HepG2 (cell line): ENCODE measurements at regions not wholly inside any gene's neighbourhood (a gene's known extent, or its start where the extent isn't known, plus 50 kb on each side); places are given as distances from the start of the nearest gene placed in this dataset.

ENCODE experiments used
- ATAC-seq: fragments of 200-7000 bp; cut with Tn5 transposase; 3 replicates; pipeline ENCODE4 v1.9.1; 2020; ENCODE audit warnings: mild to moderate bottlenecking, moderate library complexity
- BruUV-seq: library from RNA; stranded (reverse); fragments of 400-500 nt; replicated peaks from 2 replicates; lab custom pipeline; 2021; lab: Mats Ljungman, UMichigan
- CTCF ChIA-PET: fragments of 300-600 bp; formaldehyde crosslinking; extraction: SDS; loops from one replicate; lab custom pipeline; 2021; ENCODE audit warnings: low total read pairs, inconsistent platforms, low intra/inter-chr PET ratio; lab: Yijun Ruan, JAX
- POLR2A ChIA-PET: fragments of 350-600 bp; sonication (Branson Sonifier 250); formaldehyde crosslinking; loops from one replicate; lab custom pipeline; 2020; ENCODE audit warnings: antibody characterized with exemption, inconsistent platforms; lab: Yijun Ruan, JAX
- DNase-seq: peaks from one replicate; pipeline ENCODE4 v3.0.0-alpha.2; 2015; ENCODE audit warnings: low spot score
- FAIRE-seq: peaks from 3 replicates; lab custom pipeline; 2011; peaks lifted over from hg19 to GRCh38; lab: Jason Lieb, UNC
- H2AFZ ChIP-seq: one replicate; pipeline ENCODE4 v1.6.1; 2011; ENCODE audit warnings: low read length, inconsistent platforms
- H3K27ac ChIP-seq: fragments of 300-600 bp; 3 replicates; pipeline ENCODE4 v1.8.0; 2011; ENCODE audit warnings: mixed run types, mild to moderate bottlenecking, mixed read lengths, low read length, inconsistent platforms; ENCODE audit not compliant: insufficient read depth; ENCODE audit errors: extremely low read length
- H3K27me3 ChIP-seq, 2 experiments: fragments of 200-600 bp in 1 of 2; 2 replicates in 1 of 2; 3 replicates in 1 of 2; pipeline versions ENCODE4 v1.6.0 to v1.8.0; 2011; ENCODE audit warnings: low read length in 2 of 2, mild to moderate bottlenecking in 2 of 2, moderate library complexity in 2 of 2, inconsistent platforms in 1 of 2; ENCODE audit not compliant: insufficient read depth in 2 of 2, control insufficient read depth in 1 of 2
- H3K36me3 ChIP-seq, 2 experiments: fragments of 200-600 bp in 1 of 2; replicated peaks in 1 of 2; 2 replicates in 1 of 2; 3 replicates in 1 of 2; pipeline versions ENCODE4 v1.5.1 to v1.8.0; 2011; ENCODE audit warnings: low read length in 2 of 2, inconsistent platforms in 1 of 2; ENCODE audit not compliant: insufficient read depth in 2 of 2, control insufficient read depth in 1 of 2
- H3K4me1 ChIP-seq: 2 replicates; pipeline ENCODE4 v1.5.1; 2012; ENCODE audit warnings: low read length, inconsistent platforms; ENCODE audit not compliant: insufficient read depth
- H3K4me2 ChIP-seq: 2 replicates; pipeline ENCODE4 v1.6.0; 2011; ENCODE audit warnings: low read depth, low read length, inconsistent platforms
- H3K4me3 ChIP-seq, 3 experiments: fragments of 200-600 bp in 1 of 3; sonication (generic), shearing (Covaris generic) in 1 of 3; replicated peaks in 1 of 3; 2 replicates each; pipeline ENCODE4 v1.5.1; 2011 to 2016; ENCODE audit warnings: low read length in 3 of 3, inconsistent platforms in 2 of 3, low read depth in 2 of 3, mild to moderate bottlenecking in 2 of 3, control low read depth in 1 of 3, mixed read lengths in 1 of 3; ENCODE audit not compliant: insufficient read depth in 1 of 3
- H3K79me2 ChIP-seq: one replicate; pipeline ENCODE4 v1.6.1; 2011; ENCODE audit warnings: low read length, inconsistent platforms; ENCODE audit not compliant: insufficient read depth
- H3K9ac ChIP-seq: 2 replicates; pipeline ENCODE4 v1.6.0; 2011; ENCODE audit warnings: mild to moderate bottlenecking, low read depth, low read length, inconsistent platforms; ENCODE audit not compliant: insufficient read depth
- H3K9me3 ChIP-seq: 2 replicates; pipeline ENCODE4 v1.5.1; 2012; ENCODE audit warnings: mild to moderate bottlenecking, low read length
- H4K20me1 ChIP-seq: 2 replicates; pipeline ENCODE4 v1.6.0; 2011; ENCODE audit warnings: inconsistent platforms, mild to moderate bottlenecking, low read length, moderate library complexity; ENCODE audit not compliant: insufficient read depth
- ATF4 ChIP-seq, 2 experiments: fragments of 450-650 bp in 1 of 2; sonication (generic) in 1 of 2; formaldehyde crosslinking; IDR thresholded peaks; 2 replicates each; pipeline versions ENCODE4 v1.5.0 to v1.8.0; 2020 to 2022; ENCODE audit warnings: mild to moderate bottlenecking in 1 of 2, missing genetic modification reagents in 1 of 2
- EEA1 ChIP-seq: sonication (generic); formaldehyde crosslinking; IDR thresholded peaks from 2 replicates; pipeline ENCODE4 v1.5.1; 2020; ENCODE audit warnings: mild to moderate bottlenecking, missing genetic modification reagents, borderline replicate concordance
- ISX ChIP-seq: sonication (generic); formaldehyde crosslinking; conservative IDR thresholded peaks from 2 replicates; pipeline ENCODE4 v1.5.0; 2020; ENCODE audit warnings: missing genetic modification reagents
- KDM5A ChIP-seq: fragments of 200-600 bp; sonication (generic); IDR thresholded peaks from 2 replicates; pipeline ENCODE4 v1.7.0; 2018; ENCODE audit warnings: antibody characterized with exemption, mild to moderate bottlenecking, low read length, borderline replicate concordance
- MAFK ChIP-seq, 2 experiments: IDR thresholded peaks in 1 of 2; conservative IDR thresholded peaks in 1 of 2; 2 replicates each; pipeline ENCODE4 v1.6.1; 2011; ENCODE audit warnings: improper control_type of control experiment in 2 of 2, low read length in 2 of 2
- MNT ChIP-seq: fragments of 450-650 bp; IDR thresholded peaks from 2 replicates; pipeline ENCODE4 v1.6.1; 2016
- MTERF4 ChIP-seq: sonication (generic); formaldehyde crosslinking; IDR thresholded peaks from 2 replicates; pipeline ENCODE4 v1.8.0; 2023; ENCODE audit warnings: mild to moderate bottlenecking, missing genetic modification reagents
- NBN ChIP-seq: fragments of 450-650 bp; conservative IDR thresholded peaks from 2 replicates; pipeline ENCODE4 v1.6.1; 2017
- NFKBIZ ChIP-seq: IDR thresholded peaks from 2 replicates; pipeline ENCODE4 v1.6.1; 2018; ENCODE audit warnings: missing genetic modification reagents, missing compliant biosample characterization
- PHF20 ChIP-seq: sonication (generic); formaldehyde crosslinking; IDR thresholded peaks from 2 replicates; pipeline ENCODE4 v1.5.0; 2020; ENCODE audit warnings: mild to moderate bottlenecking, missing genetic modification reagents
- PTBP1 ChIP-seq: fragments of 200-400 bp; formaldehyde crosslinking; IDR thresholded peaks from 2 replicates; pipeline ENCODE4 v1.6.1; 2018; ENCODE audit warnings: low read length, low read depth; ENCODE audit not compliant: poor library complexity, severe bottlenecking
- SP4 ChIP-seq: sonication (generic); formaldehyde crosslinking; IDR thresholded peaks from 2 replicates; pipeline ENCODE4 v1.8.1; 2023; ENCODE audit warnings: mild to moderate bottlenecking, missing genetic modification reagents
- TRIM24 ChIP-seq: sonication (generic); formaldehyde crosslinking; IDR thresholded peaks from 2 replicates; pipeline ENCODE4 v1.8.0; 2022; ENCODE audit warnings: mild to moderate bottlenecking, missing genetic modification reagents
- ZBTB3 ChIP-seq: sonication (generic); formaldehyde crosslinking; IDR thresholded peaks from 2 replicates; pipeline ENCODE4 v1.4.0; 2020; ENCODE audit warnings: low read depth, mild to moderate bottlenecking, moderate library complexity, missing genetic modification reagents, borderline replicate concordance
- ZFP91 ChIP-seq: sonication (generic); formaldehyde crosslinking; IDR thresholded peaks from 2 replicates; pipeline ENCODE4 v1.9.0; 2022; ENCODE audit warnings: missing genetic modification reagents, mild to moderate bottlenecking, borderline replicate concordance
- ZNF12 ChIP-seq: sonication (generic); formaldehyde crosslinking; IDR thresholded peaks from 2 replicates; pipeline ENCODE4 v1.5.0; 2020; ENCODE audit warnings: missing genetic modification reagents
- ZNF205 ChIP-seq: IDR thresholded peaks from 2 replicates; pipeline ENCODE4 v1.6.1; 2018; ENCODE audit warnings: missing biosample characterization, missing genetic modification reagents
- ZNF296 ChIP-seq: sonication (generic); formaldehyde crosslinking; conservative IDR thresholded peaks from 2 replicates; pipeline ENCODE4 v1.5.0; 2020; ENCODE audit warnings: mild to moderate bottlenecking, missing genetic modification reagents
- ZNF33B ChIP-seq: sonication (generic); formaldehyde crosslinking; IDR thresholded peaks from 2 replicates; pipeline ENCODE4 v1.5.1; 2020; ENCODE audit warnings: mild to moderate bottlenecking, missing genetic modification reagents
- ZNF543 ChIP-seq: sonication (generic); formaldehyde crosslinking; IDR thresholded peaks from 2 replicates; pipeline ENCODE4 v1.4.0; 2020; ENCODE audit warnings: mild to moderate bottlenecking, missing genetic modification reagents
- ZNF768 ChIP-seq: sonication (generic); formaldehyde crosslinking; IDR thresholded peaks from 2 replicates; pipeline ENCODE4 v1.4.0; 2020; ENCODE audit warnings: missing genetic modification reagents
- WGBS: methylation state at CpG from one replicate; pipeline ENCODE4 v1.1.6; 2017; ENCODE audit warnings: low lambda C conversion rate; 5-methylcytosine and 5-hydroxymethylcytosine counted together
- in situ Hi-C: cut with HindIII; loops from 2 replicates; pipeline ENCODE4 v1.10.0; 2017; ENCODE audit warnings: low pct_unique_long_range_greater_than_20kb; ENCODE audit not compliant: extremely low pct_ligation_motif_present
- intact Hi-C: fragments of 100-400 bp; cut with micrococcal nuclease; formaldehyde crosslinking; loops from one replicate; pipeline ENCODE4 v1.10.0; 2022; ENCODE audit not compliant: unreplicated experiment

- TF ChIP-seq PHF20 (CRISPR knock-in tag) (no peak), TRIM24 (CRISPR knock-in tag) (no peak)
Observed at GRCh38 chr22:26786398-26786797, 129.0 kb downstream of the MIAT start (continued).

GRCh38 chr22:26789951-26790350, 132.6 kb downstream of the MIAT start:
- WGBS = 2% methylated on average over 6 of the region's 6 CpGs
- DNase-seq (no peak), ATAC-seq (no peak), FAIRE-seq (no peak)
- no peaks in the 10 kb centered on the region for H4K20me1 ChIP-seq
- ChIA-PET POLR2A (no interaction called here), CTCF (no interaction called here)
- H2AFZ ChIP-seq = no peak overlapping the region
- no TSS peak for BruUV-seq
- H3K27me3 ChIP-seq = peaks cover 0 to 23% of the 10 kb centered on the region in 2 experiments; a peak in 2 of 5 replicates
- in situ Hi-C loops (no loop called here), intact Hi-C loops (no loop called here)
- H3K4me3 ChIP-seq = no peak overlapping the region
- H3K4me1 ChIP-seq = no peaks in the 10 kb centered on the region
- H3K9me3 ChIP-seq = no peaks in the 10 kb centered on the region
- H3K9ac ChIP-seq = no peak overlapping the region
- no peak overlapping the region for H3K27ac ChIP-seq
- H3K79me2 ChIP-seq = no peaks in the 10 kb centered on the region
- no peaks in the 10 kb centered on the region for H3K36me3 ChIP-seq
- H3K4me2 ChIP-seq = no peak overlapping the region
- no peak for TF ChIP-seq ATF4 (CRISPR knock-in tag; IDR thresholded peaks at IDR 0.05)
- TF ChIP-seq ZNF296 (CRISPR knock-in tag) = no peak
- TF ChIP-seq ZFP91 (CRISPR knock-in tag) = no peak
- TF ChIP-seq MTERF4 (CRISPR knock-in tag) = no peak
- TF ChIP-seq NBN = no peak
- TF ChIP-seq MAFK (conservative IDR thresholded peaks at IDR 0.05 in 1 of 2, IDR thresholded peaks at IDR 0.05 in 1 of 2; ENCODE audit: low read length in 2 of 2) = no peak
- no peak for TF ChIP-seq NFKBIZ
- TF ChIP-seq ZNF205 (CRISPR knock-in tag) = no peak
- no peak for TF ChIP-seq MNT
- no peak for TF ChIP-seq EEA1 (CRISPR knock-in tag)
- no peak for TF ChIP-seq ZNF768 (CRISPR knock-in tag)
- TF ChIP-seq SP4 (CRISPR knock-in tag) = no peak
- no peak for TF ChIP-seq ZNF33B (CRISPR knock-in tag)
- TF ChIP-seq ZNF543 (CRISPR knock-in tag) = no peak
- TF ChIP-seq ZNF12 (CRISPR knock-in tag) = no peak
- TF ChIP-seq ZBTB3 = no peak
- no peak for TF ChIP-seq KDM5A
- no peak for TF ChIP-seq PTBP1
- TF ChIP-seq ISX (CRISPR knock-in tag) = no peak
